ENCODE measurements at regions not wholly inside any gene's neighbourhood (a gene's known extent, or its start where the extent isn't known, plus 50 kb on each side); places are given as distances from the start of the nearest gene placed in this dataset.

- no peaks in the 10 kb centered on the region for H3K27me3 Mint-ChIP-seq (ENCODE audit: low read depth)
- ChIA-PET CTCF (no interaction called here), POLR2A (no interaction called here)
- H3K27ac Mint-ChIP-seq, result no peak overlapping the region
- DNase-seq (ENCODE audit: low spot score) (no peak), ATAC-seq (no peak)
- peaks cover 5% of the 10 kb centered on the region; the same call in 1 of the 2 replicates for H3K9me3 Mint-ChIP-seq
- H3K36me3 Mint-ChIP-seq, result no peaks in the 10 kb centered on the region
- no peak overlapping the region for H3K4me3 Mint-ChIP-seq
- TF ChIP-seq CTCF (IDR thresholded peaks at IDR 0.05) (no peak), AFF4 (CRISPR knock-in tag; IDR thresholded peaks at IDR 0.05; ENCODE audit: borderline replicate concordance) (no peak), ZNF263 (CRISPR knock-in tag; IDR thresholded peaks at IDR 0.05; ENCODE audit: low read depth) (no peak), PREB (CRISPR knock-in tag; IDR thresholded peaks at IDR 0.05; ENCODE audit: borderline replicate concordance) (no peak), ZNF232 (CRISPR knock-in tag; IDR thresholded peaks at IDR 0.05) (no peak)
- H3K4me1 Mint-ChIP-seq, result peaks cover 25% of the 10 kb centered on the region
Observed at GRCh38 chr17:70317421-70317820, 148.1 kb downstream of the KCNJ2 start.

GRCh38 chr17:70318051-70318450 is 148.7 kb downstream of the KCNJ2 start:
- no peak for TF ChIP-seq ZNF512 (CRISPR knock-in tag; IDR thresholded peaks at IDR 0.05; ENCODE audit: borderline replicate concordance)
- no peak for TF ChIP-seq ZNF281 (CRISPR knock-in tag; IDR thresholded peaks at IDR 0.05)
- TF ChIP-seq AFF4 (CRISPR knock-in tag; IDR thresholded peaks at IDR 0.05; ENCODE audit: borderline replicate concordance), result no peak
- TF ChIP-seq PRRX2 (CRISPR knock-in tag; IDR thresholded peaks at IDR 0.05), result no peak
- no peak for TF ChIP-seq CDX4 (CRISPR knock-in tag; IDR thresholded peaks at IDR 0.05; ENCODE audit: borderline replicate concordance)
- TF ChIP-seq ZBTB43 (CRISPR knock-in tag; IDR thresholded peaks at IDR 0.05), result no peak
- no peak for ATAC-seq
- no peak for DNase-seq (ENCODE audit: low spot score)
- Mint-ChIP-seq H3K27ac (no peak overlapping the region), H3K27me3 (ENCODE audit: low read depth) (no peaks in the 10 kb centered on the region), H3K36me3 (no peaks in the 10 kb centered on the region), H3K4me1 (peaks cover 23% of the 10 kb centered on the region), H3K4me3 (no peak overlapping the region), H3K9me3 (peaks cover 5% of the 10 kb centered on the region; the same call in 1 of the 2 replicates)
- CTCF ChIA-PET, result no interaction called here
- POLR2A ChIA-PET, result no interaction called here
